ENCODE measurements at regions not wholly inside any gene's neighbourhood (a gene's known extent, or its start where the extent isn't known, plus 50 kb on each side); places are given as distances from the start of the nearest gene placed in this dataset.

GRCh38 chr10:64059884-64060283 lies 538.7 kb downstream of the REEP3 start:
- no peak for DNase-seq (ENCODE audit: low read depth)
- no peak overlapping the region for H3K4me3 ChIP-seq (ENCODE audit: control insufficient read depth, low read depth, low read length)
- no peak for TF ChIP-seq CTCF (conservative IDR thresholded peaks at IDR 0.05; ENCODE audit: control insufficient read depth, insufficient read depth, low read depth, low read length)

DNA sequence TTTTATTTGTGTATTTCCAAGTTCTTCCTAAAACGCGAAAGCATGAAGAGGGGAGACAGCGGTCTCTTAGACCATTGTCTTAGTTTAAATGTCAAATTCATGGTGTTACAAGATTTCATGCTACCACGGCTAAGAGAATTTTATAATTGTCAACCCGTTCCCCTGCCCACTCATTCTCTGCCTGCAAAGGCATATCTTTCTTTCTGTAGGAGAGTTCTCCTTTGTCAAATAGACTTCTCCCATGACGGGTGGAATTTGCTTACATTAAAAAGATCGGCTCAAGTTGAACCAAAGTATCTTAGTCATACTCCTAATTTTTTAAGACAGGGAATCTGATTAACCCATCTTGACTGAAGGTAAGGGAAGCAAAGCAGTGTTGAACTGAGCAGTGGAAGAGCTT lies 539.2 kb downstream of the REEP3 start:
- DNase-seq (ENCODE audit: low read depth): no peak
- H3K4me3 ChIP-seq (ENCODE audit: control insufficient read depth, low read depth, low read length): no peak overlapping the region
- no peak for TF ChIP-seq CTCF (conservative IDR thresholded peaks at IDR 0.05; ENCODE audit: control insufficient read depth, insufficient read depth, low read depth, low read length)

DNA sequence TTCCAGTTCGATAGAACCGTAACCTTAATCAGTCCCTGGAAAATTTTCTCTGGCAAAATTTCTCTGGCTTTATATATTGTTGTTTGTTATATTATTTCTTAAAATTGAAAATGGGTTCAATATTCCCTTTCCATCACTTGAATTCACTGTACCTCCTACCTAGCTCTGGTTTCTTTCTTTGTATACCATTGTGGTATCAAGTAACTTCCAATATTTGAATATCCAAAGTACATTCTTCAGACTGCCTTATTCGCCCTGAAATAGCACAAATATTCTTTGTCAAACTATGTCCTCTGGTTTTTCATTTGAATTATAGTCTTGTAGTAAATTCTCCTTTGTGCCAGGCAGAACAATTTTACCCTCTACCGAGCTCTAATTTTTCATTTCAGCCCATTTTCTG lies 541.6 kb downstream of the REEP3 start:
- no peak for TF ChIP-seq CTCF (conservative IDR thresholded peaks at IDR 0.05; ENCODE audit: control insufficient read depth, insufficient read depth, low read depth, low read length)
- no peak overlapping the region for H3K4me3 ChIP-seq (ENCODE audit: control insufficient read depth, low read depth, low read length)
- DNase-seq (ENCODE audit: low read depth): no peak

DNA sequence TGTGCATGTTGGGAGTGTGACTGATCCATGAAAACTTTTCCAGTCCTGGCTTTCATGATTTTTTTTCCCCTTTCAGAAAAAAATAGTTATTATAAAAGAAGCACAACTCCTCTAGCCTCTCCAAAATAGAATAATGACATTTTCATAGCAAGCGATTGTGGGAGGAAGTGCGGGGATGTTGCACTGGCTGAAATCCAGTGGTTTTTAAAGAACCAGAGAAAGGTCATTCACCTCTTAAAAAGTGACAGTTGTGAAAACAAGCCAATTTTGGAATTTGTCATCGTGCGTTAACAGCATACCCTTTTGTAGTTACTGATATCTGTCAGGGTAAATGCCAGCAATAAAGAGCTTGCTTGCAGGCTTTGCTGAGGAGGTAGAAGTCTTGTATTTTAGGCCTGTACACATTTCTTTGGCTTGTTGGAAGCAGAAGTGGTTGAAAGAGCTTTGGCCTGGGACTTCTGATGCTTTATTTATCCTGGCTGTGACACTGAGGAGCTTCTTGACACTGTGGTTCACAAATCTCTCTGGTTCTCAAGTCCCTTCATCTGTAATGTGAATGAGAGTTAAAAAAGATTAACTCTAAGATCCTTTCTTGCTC lies 545.9 kb downstream of the REEP3 start:
- DNase-seq (ENCODE audit: low read depth): no peak
- H3K4me3 ChIP-seq (ENCODE audit: control insufficient read depth, low read depth, low read length): no peak overlapping the region
- no peak for TF ChIP-seq CTCF (conservative IDR thresholded peaks at IDR 0.05; ENCODE audit: control insufficient read depth, insufficient read depth, low read depth, low read length)

GRCh38 chr10:64067859-64068258 lies 546.7 kb downstream of the REEP3 start:
- no peak for TF ChIP-seq CTCF (conservative IDR thresholded peaks at IDR 0.05; ENCODE audit: control insufficient read depth, insufficient read depth, low read depth, low read length)
- DNase-seq (ENCODE audit: low read depth): no peak
- H3K4me3 ChIP-seq (ENCODE audit: control insufficient read depth, low read depth, low read length): no peak overlapping the region

- TF ChIP-seq CTCF (conservative IDR thresholded peaks at IDR 0.05; ENCODE audit: control insufficient read depth, insufficient read depth, low read depth, low read length): no peak
- no peak for DNase-seq (ENCODE audit: low read depth)
- no peak overlapping the region for H3K4me3 ChIP-seq (ENCODE audit: control insufficient read depth, low read depth, low read length)
Measured at GRCh38 chr10:64070241-64070640, 549.0 kb downstream of the REEP3 start.

DNA sequence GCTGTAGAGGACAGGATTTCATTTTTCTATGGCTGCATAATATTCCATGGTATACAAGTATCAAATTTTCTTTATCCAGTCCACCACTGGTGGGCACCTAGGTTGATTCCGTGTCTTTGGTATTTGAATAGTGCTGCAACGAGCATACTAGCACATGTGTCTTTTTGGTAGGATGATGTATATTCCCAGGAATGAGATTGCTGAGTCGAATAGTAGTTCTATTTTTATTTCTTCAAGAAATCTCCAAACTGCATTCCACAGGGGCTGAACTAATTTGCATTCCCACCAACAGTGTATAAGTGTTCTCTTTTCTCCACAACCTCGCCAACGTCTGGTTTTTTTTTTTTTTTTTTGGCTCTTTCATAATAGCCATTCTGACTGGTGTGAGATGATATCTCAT lies 550.0 kb downstream of the REEP3 start:
- DNase-seq (ENCODE audit: low read depth): no peak
- TF ChIP-seq CTCF (conservative IDR thresholded peaks at IDR 0.05; ENCODE audit: control insufficient read depth, insufficient read depth, low read depth, low read length): no peak
- H3K4me3 ChIP-seq (ENCODE audit: control insufficient read depth, low read depth, low read length): no peak overlapping the region

All from fibroblast of mammary gland (primary cell).